ENCODE measurements at regions not wholly inside any gene's neighbourhood (a gene's known extent, or its start where the extent isn't known, plus 50 kb on each side); places are given as distances from the start of the nearest gene placed in this dataset.

- TF ChIP-seq CTCF (conservative IDR thresholded peaks at IDR 0.05; ENCODE audit: low read length) (no peak), EZH2phosphoT487 (IDR thresholded peaks at IDR 0.05; ENCODE audit: borderline replicate concordance, low read depth, low read length) (no peak)
Measured at GRCh38 chr6:21712213-21712612, 118.7 kb downstream of the SOX4 start.
